ENCODE measurements at regions not wholly inside any gene's neighbourhood (a gene's known extent, or its start where the extent isn't known, plus 50 kb on each side); places are given as distances from the start of the nearest gene placed in this dataset.

GRCh38 chr3:150220799-150221198 lies 187.3 kb upstream of the TSC22D2 start:
- peak overlapping the region in 2 of 3 experiments; percentile 22 to 58 for H3K27ac Mint-ChIP-seq
- peak overlapping the region; percentile 79 to 88 (median 87) for H3K4me3 Mint-ChIP-seq
- peaks cover 23% of the 10 kb centered on the region for H3K4me1 Mint-ChIP-seq
- no peak for TF ChIP-seq CTCF (IDR thresholded peaks at IDR 0.05; ENCODE audit: unreplicated experiment in 3 of 3)
- H3K36me3 Mint-ChIP-seq (ENCODE audit: low read depth): no peaks in the 10 kb centered on the region
- H3K9me3 Mint-ChIP-seq: no peaks in the 10 kb centered on the region
- H3K27me3 Mint-ChIP-seq (ENCODE audit: low read depth): peaks cover 7% of the 10 kb centered on the region

- Mint-ChIP-seq H3K27ac (no peak overlapping the region), H3K36me3 (ENCODE audit: low read depth) (no peaks in the 10 kb centered on the region), H3K4me3 (no peak overlapping the region), H3K4me1 (peaks cover 28% of the 10 kb centered on the region), H3K27me3 (ENCODE audit: low read depth) (peaks cover 5% of the 10 kb centered on the region), H3K9me3 (no peaks in the 10 kb centered on the region)
- TF ChIP-seq CTCF (IDR thresholded peaks at IDR 0.05; ENCODE audit: unreplicated experiment in 3 of 3): no peak
These were observed 188.1 kb upstream of the TSC22D2 start for GRCh38 chr3:150220041-150220440.

GRCh38 chr3:150218841-150219240 lies 189.3 kb upstream of the TSC22D2 start:
- Mint-ChIP-seq H3K4me3 (no peak overlapping the region), H3K9me3 (no peaks in the 10 kb centered on the region), H3K4me1 (peaks cover 28% of the 10 kb centered on the region), H3K36me3 (ENCODE audit: low read depth) (no peaks in the 10 kb centered on the region), H3K27ac (no peak overlapping the region), H3K27me3 (ENCODE audit: low read depth) (peaks cover 4% of the 10 kb centered on the region)
- TF ChIP-seq CTCF (IDR thresholded peaks at IDR 0.05; ENCODE audit: unreplicated experiment in 3 of 3): no peak

- H3K27ac Mint-ChIP-seq: no peak overlapping the region
- no peaks in the 10 kb centered on the region for H3K9me3 Mint-ChIP-seq
- H3K4me3 Mint-ChIP-seq: no peak overlapping the region
- peaks cover 28% of the 10 kb centered on the region for H3K4me1 Mint-ChIP-seq
- no peaks in the 10 kb centered on the region for H3K36me3 Mint-ChIP-seq (ENCODE audit: low read depth)
- H3K27me3 Mint-ChIP-seq (ENCODE audit: low read depth): peaks cover 4% of the 10 kb centered on the region
- TF ChIP-seq CTCF (IDR thresholded peaks at IDR 0.05; ENCODE audit: unreplicated experiment in 3 of 3): no peak
These were observed 189.9 kb upstream of the TSC22D2 start for GRCh38 chr3:150218236-150218635.

GRCh38 chr3:150217691-150218090 lies 190.4 kb upstream of the TSC22D2 start:
- Mint-ChIP-seq H3K9me3 (no peaks in the 10 kb centered on the region), H3K27me3 (ENCODE audit: low read depth) (peaks cover 4% of the 10 kb centered on the region), H3K27ac (no peak overlapping the region), H3K36me3 (ENCODE audit: low read depth) (no peaks in the 10 kb centered on the region), H3K4me1 (peaks cover 28% of the 10 kb centered on the region), H3K4me3 (no peak overlapping the region)
- no peak for TF ChIP-seq CTCF (IDR thresholded peaks at IDR 0.05; ENCODE audit: unreplicated experiment in 3 of 3)

GRCh38 chr3:150216866-150217600 lies 191.1 kb upstream of the TSC22D2 start:
- H3K9me3 Mint-ChIP-seq: no peaks in the 10 kb centered on the region
- no peaks in the 10 kb centered on the region for H3K36me3 Mint-ChIP-seq (ENCODE audit: low read depth)
- no peak overlapping the region for H3K4me3 Mint-ChIP-seq
- H3K27me3 Mint-ChIP-seq (ENCODE audit: low read depth): peaks cover 9% of the 10 kb centered on the region
- H3K27ac Mint-ChIP-seq: peak overlapping the region in 2 of 3 experiments; percentile 6 to 64
- no peak for TF ChIP-seq CTCF (IDR thresholded peaks at IDR 0.05; ENCODE audit: unreplicated experiment in 3 of 3)
- H3K4me1 Mint-ChIP-seq: peaks cover 28% of the 10 kb centered on the region
